ENCODE measurements at regions not wholly inside any gene's neighbourhood (a gene's known extent, or its start where the extent isn't known, plus 50 kb on each side); places are given as distances from the start of the nearest gene placed in this dataset.

DNA sequence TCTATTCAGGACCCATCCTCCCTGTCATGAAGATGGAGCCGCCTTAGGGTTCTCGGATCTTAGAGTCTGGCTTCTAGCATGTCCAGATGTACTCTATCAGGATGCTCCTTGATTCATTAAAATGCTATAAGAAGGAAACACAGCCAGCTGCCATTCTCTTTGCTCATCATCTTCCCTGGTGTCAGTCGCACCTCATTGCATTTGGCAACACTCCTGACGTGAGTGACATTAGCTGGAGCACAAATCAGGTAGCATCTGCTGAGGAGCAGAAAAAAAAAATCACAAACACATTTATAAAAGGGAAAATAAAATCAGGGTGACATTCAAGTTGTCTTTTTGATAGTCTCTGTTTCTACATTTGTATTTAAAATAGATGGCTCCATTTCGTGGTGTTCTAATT, 226.1 kb upstream of the NMUR2 start:
- no peak for TF ChIP-seq EP300 (IDR thresholded peaks at IDR 0.05)
- no peak for TF ChIP-seq POLR2A (IDR thresholded peaks at IDR 0.05)
- TF ChIP-seq, protein P1, sequence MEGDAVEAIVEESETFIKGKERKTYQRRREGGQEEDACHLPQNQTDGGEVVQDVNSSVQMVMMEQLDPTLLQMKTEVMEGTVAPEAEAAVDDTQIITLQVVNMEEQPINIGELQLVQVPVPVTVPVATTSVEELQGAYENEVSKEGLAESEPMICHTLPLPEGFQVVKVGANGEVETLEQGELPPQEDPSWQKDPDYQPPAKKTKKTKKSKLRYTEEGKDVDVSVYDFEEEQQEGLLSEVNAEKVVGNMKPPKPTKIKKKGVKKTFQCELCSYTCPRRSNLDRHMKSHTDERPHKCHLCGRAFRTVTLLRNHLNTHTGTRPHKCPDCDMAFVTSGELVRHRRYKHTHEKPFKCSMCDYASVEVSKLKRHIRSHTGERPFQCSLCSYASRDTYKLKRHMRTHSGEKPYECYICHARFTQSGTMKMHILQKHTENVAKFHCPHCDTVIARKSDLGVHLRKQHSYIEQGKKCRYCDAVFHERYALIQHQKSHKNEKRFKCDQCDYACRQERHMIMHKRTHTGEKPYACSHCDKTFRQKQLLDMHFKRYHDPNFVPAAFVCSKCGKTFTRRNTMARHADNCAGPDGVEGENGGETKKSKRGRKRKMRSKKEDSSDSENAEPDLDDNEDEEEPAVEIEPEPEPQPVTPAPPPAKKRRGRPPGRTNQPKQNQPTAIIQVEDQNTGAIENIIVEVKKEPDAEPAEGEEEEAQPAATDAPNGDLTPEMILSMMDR (IDR thresholded peaks at IDR 0.05): no peak
- TF ChIP-seq POLR2AphosphoS5 (IDR thresholded peaks at IDR 0.05): no peak
